ENCODE measurements at regions not wholly inside any gene's neighbourhood (a gene's known extent, or its start where the extent isn't known, plus 50 kb on each side); places are given as distances from the start of the nearest gene placed in this dataset.

GRCh38 chr10:118955531-118955930, 74.0 kb upstream of the NANOS1 start:
- 77 to 84% methylated on average over 3 of the region's 3 CpGs for WGBS, 2 donors
- Histone ChIP-seq H3K9me3 (no peaks in the 10 kb centered on the region), H3K4me1 (peaks cover 0 to 42% (median 14%) of the 10 kb centered on the region in 4 donors), H3K27me3 (no peaks in the 10 kb centered on the region), H3K4me3 (no peak overlapping the region), H3K27ac (no peak overlapping the region), H3K36me3 (no peaks in the 10 kb centered on the region)
- no peak for DNase-seq (ENCODE audit: low spot score in 2 of 2)
- TF ChIP-seq EP300 (IDR thresholded peaks at IDR 0.05) (no peak), CTCF (IDR thresholded peaks at IDR 0.05) (no peak), POLR2A (IDR thresholded peaks at IDR 0.05) (no peak)

- 93 to 97% methylated on average over 4 of the region's 4 CpGs for WGBS, 2 donors
- H3K27ac ChIP-seq, result no peak overlapping the region
- no peak overlapping the region for H3K4me3 ChIP-seq
- no peaks in the 10 kb centered on the region for H3K36me3 ChIP-seq
- H3K27me3 ChIP-seq, result no peaks in the 10 kb centered on the region
- DNase-seq (ENCODE audit: low spot score in 2 of 2), result no peak
- TF ChIP-seq EP300 (IDR thresholded peaks at IDR 0.05) (no peak), POLR2A (IDR thresholded peaks at IDR 0.05) (no peak), CTCF (IDR thresholded peaks at IDR 0.05) (no peak)
- H3K4me1 ChIP-seq, result peaks cover 0 to 38% (median 14%) of the 10 kb centered on the region in 4 donors
- no peaks in the 10 kb centered on the region for H3K9me3 ChIP-seq
These were observed 73.3 kb upstream of the NANOS1 start for GRCh38 chr10:118955951-118956801.

- H3K9me3 ChIP-seq, result no peaks in the 10 kb centered on the region
- DNase-seq (ENCODE audit: low spot score in 2 of 2), result no peak
- WGBS, 2 donors, result 85 to 87% methylated on average over 5 of the region's 5 CpGs
- no peak overlapping the region for H3K27ac ChIP-seq
- TF ChIP-seq CTCF (IDR thresholded peaks at IDR 0.05) (no peak), POLR2A (IDR thresholded peaks at IDR 0.05) (no peak), EP300 (IDR thresholded peaks at IDR 0.05) (no peak)
- H3K36me3 ChIP-seq, result no peaks in the 10 kb centered on the region
- no peak overlapping the region for H3K4me3 ChIP-seq
- H3K27me3 ChIP-seq, result no peaks in the 10 kb centered on the region
- peaks cover 0 to 33% (median 14%) of the 10 kb centered on the region in 4 donors for H3K4me1 ChIP-seq
These were observed 72.6 kb upstream of the NANOS1 start for GRCh38 chr10:118956802-118957442.

GRCh38 chr10:118957443-118957825, 72.1 kb upstream of the NANOS1 start:
- 82 to 87% methylated on average over 5 of the region's 5 CpGs for WGBS, 2 donors
- TF ChIP-seq POLR2A (IDR thresholded peaks at IDR 0.05) (no peak), EP300 (IDR thresholded peaks at IDR 0.05) (no peak), CTCF (IDR thresholded peaks at IDR 0.05) (no peak)
- no peak for DNase-seq (ENCODE audit: low spot score in 2 of 2)
- Histone ChIP-seq H3K27ac (no peak overlapping the region), H3K4me1 (peaks cover 0 to 33% (median 14%) of the 10 kb centered on the region in 4 donors), H3K9me3 (no peaks in the 10 kb centered on the region), H3K27me3 (no peaks in the 10 kb centered on the region), H3K36me3 (no peaks in the 10 kb centered on the region), H3K4me3 (no peak overlapping the region)

- H3K27me3 ChIP-seq, result no peaks in the 10 kb centered on the region
- H3K27ac ChIP-seq, result no peak overlapping the region
- H3K4me1 ChIP-seq, result peaks cover 0 to 33% (median 14%) of the 10 kb centered on the region in 4 donors
- no peaks in the 10 kb centered on the region for H3K36me3 ChIP-seq
- TF ChIP-seq POLR2A (IDR thresholded peaks at IDR 0.05) (no peak), EP300 (IDR thresholded peaks at IDR 0.05) (no peak), CTCF (IDR thresholded peaks at IDR 0.05) (no peak)
- H3K4me3 ChIP-seq, result no peak overlapping the region
- no peaks in the 10 kb centered on the region for H3K9me3 ChIP-seq
- 96% methylated on average over 12 of the region's 12 CpGs for whole genome bisulfite sequencing, 2 donors
- DNase-seq (ENCODE audit: low spot score in 2 of 2), result no peak
These were observed 71.5 kb upstream of the NANOS1 start for GRCh38 chr10:118957966-118958365.
